Muscle layer of colon (tissue), 2 donors: ENCODE measurements at regions not wholly inside any gene's neighbourhood (a gene's known extent, or its start where the extent isn't known, plus 50 kb on each side); places are given as distances from the start of the nearest gene placed in this dataset.

Experiments used
- H3K27ac ChIP-seq: one replicate; pipeline ENCODE4 v1.7.0; 2013; ENCODE audit warnings: low read depth, mild to moderate bottlenecking, low read length, moderate library complexity
- H3K27me3 ChIP-seq, 2 donors: one replicate each; pipeline ENCODE4 v1.7.0; 2013; ENCODE audit warnings: low read length in 2 of 2, mild to moderate bottlenecking in 2 of 2; ENCODE audit not compliant: insufficient read depth in 2 of 2, control insufficient read depth in 1 of 2
- H3K36me3 ChIP-seq: one replicate; pipeline ENCODE4 v1.7.0; 2013; ENCODE audit warnings: mild to moderate bottlenecking, low read length; ENCODE audit not compliant: insufficient read depth
- H3K4me1 ChIP-seq: one replicate; pipeline ENCODE4 v1.7.0; 2013; ENCODE audit warnings: mild to moderate bottlenecking, low read length; ENCODE audit not compliant: insufficient read depth
- H3K4me3 ChIP-seq, 2 donors: one replicate each; pipeline ENCODE4 v1.7.0; 2013; ENCODE audit warnings: low read length in 2 of 2, low read depth in 1 of 2, mild to moderate bottlenecking in 1 of 2, moderate library complexity in 1 of 2
- H3K9ac ChIP-seq: one replicate; pipeline ENCODE4 v1.7.0; 2013; ENCODE audit warnings: low read length
- H3K9me3 ChIP-seq: one replicate; pipeline ENCODE4 v1.7.0; 2013; ENCODE audit warnings: mild to moderate bottlenecking, low read length
- donor health status: abdominal sarcoma.
- donor health status: Adenocarcinoma of cecum.

DNA sequence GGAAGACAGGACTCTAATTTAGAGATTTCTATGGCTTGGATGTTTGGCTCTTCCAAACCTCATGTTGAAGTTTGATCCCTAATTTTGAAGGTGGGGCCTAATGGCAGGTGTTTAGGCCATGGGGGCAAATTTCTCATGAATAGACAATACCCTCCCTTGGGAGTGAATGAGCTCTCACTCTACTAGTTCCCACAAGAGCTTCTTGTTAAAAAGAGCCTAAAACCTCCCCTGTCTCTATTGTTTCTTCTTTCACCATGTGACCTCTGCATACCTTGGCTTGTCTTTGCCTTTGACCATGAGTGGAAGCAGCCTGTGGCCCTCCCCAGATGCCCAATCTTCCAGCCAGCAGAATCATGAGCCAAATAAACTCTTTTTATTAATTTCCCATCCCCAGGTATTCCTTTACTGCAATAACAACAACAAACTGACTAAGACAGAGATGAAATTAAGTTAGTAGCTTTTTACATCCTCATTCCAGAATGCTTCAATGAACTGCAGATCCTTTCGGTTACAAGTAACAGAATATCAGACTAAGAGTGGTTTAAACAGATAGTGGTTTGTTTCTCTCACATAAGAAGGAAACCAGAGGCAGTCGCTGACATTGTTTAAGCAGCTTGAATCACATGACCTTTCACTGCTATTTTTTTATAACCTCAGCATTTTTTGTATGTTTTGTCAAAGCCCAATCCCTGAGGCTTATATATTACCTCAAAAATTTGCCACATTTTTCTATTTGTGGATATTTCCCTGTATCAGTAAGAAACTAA is 1013.3 kb upstream of the SEMA6D start:
- Histone ChIP-seq H3K4me3 (no peak overlapping the region), H3K27me3 (no peaks in the 10 kb centered on the region), H3K9me3 (no peaks in the 10 kb centered on the region), H3K4me1 (peaks cover 6% of the 10 kb centered on the region), H3K27ac (no peak overlapping the region), H3K9ac (no peak overlapping the region), H3K36me3 (no peaks in the 10 kb centered on the region)

DNA sequence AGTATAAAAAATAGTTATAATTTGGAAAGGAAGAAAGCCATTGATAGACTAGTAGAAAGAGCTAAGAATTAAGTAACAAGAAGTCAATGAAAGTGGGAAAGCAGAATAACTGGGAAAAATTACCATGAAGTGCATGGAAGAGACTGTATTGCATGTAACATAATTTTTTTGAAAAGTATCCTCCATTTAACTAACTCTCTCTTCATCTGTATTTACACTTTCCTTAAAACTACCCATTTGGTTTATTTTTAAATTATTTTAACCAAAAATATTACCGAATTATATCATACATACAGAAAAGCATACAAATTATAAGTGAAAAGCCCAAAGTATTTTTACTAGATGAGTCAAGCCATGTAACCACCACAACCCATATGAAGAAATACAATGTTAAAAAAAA is 1009.9 kb upstream of the SEMA6D start:
- H3K9ac ChIP-seq = no peak overlapping the region
- no peak overlapping the region for H3K4me3 ChIP-seq
- no peaks in the 10 kb centered on the region for H3K36me3 ChIP-seq
- H3K27ac ChIP-seq = no peak overlapping the region
- H3K4me1 ChIP-seq = peaks cover 17% of the 10 kb centered on the region
- H3K27me3 ChIP-seq = no peaks in the 10 kb centered on the region
- no peaks in the 10 kb centered on the region for H3K9me3 ChIP-seq

DNA sequence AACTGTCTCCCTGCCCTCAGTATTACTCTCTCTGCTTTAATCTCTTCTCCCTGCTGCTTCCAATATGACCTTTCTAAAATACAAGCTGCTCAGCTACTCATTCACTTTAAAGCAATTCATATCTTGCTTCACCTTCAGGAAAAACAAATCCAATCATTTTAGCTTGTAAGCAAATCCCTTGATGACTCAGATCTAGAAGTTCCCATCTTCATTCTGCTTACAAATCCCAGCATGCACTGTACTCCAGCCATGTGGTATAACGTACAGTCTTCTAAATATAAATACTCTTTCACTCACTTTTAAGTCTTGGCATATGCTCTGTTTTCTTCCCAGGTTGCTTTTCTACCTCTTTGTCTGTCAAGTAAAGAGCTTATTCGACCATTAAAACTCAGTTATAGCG is 1009.1 kb upstream of the SEMA6D start:
- H3K9me3 ChIP-seq = no peaks in the 10 kb centered on the region
- peaks cover 17% of the 10 kb centered on the region for H3K4me1 ChIP-seq
- no peak overlapping the region for H3K4me3 ChIP-seq
- no peak overlapping the region for H3K9ac ChIP-seq
- no peaks in the 10 kb centered on the region for H3K27me3 ChIP-seq
- no peak overlapping the region for H3K27ac ChIP-seq
- H3K36me3 ChIP-seq = no peaks in the 10 kb centered on the region

- Histone ChIP-seq H3K9me3 (no peaks in the 10 kb centered on the region), H3K4me1 (peaks cover 17% of the 10 kb centered on the region), H3K27me3 (no peaks in the 10 kb centered on the region), H3K4me3 (no peak overlapping the region), H3K9ac (no peak overlapping the region), H3K27ac (no peak overlapping the region), H3K36me3 (no peaks in the 10 kb centered on the region)
Observed at GRCh38 chr15:46709460-46710083, 1007.7 kb upstream of the SEMA6D start.

DNA sequence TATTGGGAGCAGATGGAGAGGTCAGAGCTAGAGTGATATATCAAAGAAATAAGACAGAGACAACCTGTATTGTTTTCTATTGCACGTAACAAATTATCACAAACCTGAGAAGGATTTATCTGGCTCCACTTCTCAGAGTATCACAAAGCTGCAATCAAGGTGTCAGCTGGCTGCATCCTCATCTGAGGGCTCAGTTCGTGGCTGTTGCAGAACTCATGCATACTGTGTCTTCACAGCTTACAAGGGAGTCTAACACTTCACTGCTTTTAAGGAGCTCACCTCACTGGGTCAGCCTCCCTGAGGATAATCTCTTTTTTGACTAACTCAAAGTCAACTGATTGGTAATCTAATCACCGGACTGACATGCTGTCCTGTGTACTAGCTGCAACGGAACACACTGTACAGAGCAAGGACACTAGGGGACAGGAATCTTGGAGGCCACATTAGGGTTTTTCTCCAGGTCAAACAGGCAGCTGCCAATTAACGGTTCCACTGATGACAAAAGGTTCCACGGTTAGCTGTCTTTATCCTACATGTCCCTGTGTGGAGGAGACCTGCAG is 1006.8 kb upstream of the SEMA6D start:
- Histone ChIP-seq H3K4me1 (peaks cover 17% of the 10 kb centered on the region), H3K4me3 (no peak overlapping the region), H3K27me3 (no peaks in the 10 kb centered on the region), H3K27ac (no peak overlapping the region), H3K9me3 (no peaks in the 10 kb centered on the region), H3K36me3 (no peaks in the 10 kb centered on the region), H3K9ac (no peak overlapping the region)

DNA sequence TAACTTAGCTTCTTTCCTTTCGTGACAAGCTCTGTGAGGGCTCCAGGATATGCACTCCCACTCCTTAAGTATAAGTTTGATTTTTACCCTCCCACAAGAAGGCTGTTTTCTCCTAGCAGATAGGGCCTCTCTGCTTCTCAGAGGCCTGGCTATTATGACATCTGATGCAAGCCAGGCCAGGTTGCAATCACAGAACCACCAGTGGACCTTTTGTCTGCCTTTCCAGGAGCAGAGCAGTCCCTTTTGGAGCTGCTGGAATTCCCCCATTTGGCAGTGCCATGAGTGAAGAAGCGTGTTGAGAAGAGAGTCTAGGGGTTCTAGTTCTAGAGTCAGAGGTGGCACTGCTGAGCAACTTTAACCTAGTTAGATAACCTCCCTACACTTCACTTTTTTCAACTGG is 1004.3 kb upstream of the SEMA6D start:
- no peaks in the 10 kb centered on the region for H3K9me3 ChIP-seq
- no peak overlapping the region for H3K4me3 ChIP-seq
- H3K27me3 ChIP-seq = no peaks in the 10 kb centered on the region
- H3K36me3 ChIP-seq = no peaks in the 10 kb centered on the region
- no peak overlapping the region for H3K27ac ChIP-seq
- peaks cover 17% of the 10 kb centered on the region for H3K4me1 ChIP-seq
- H3K9ac ChIP-seq = no peak overlapping the region

- Histone ChIP-seq H3K4me1 (peaks cover 1% of the 10 kb centered on the region), H3K27me3 (no peaks in the 10 kb centered on the region), H3K36me3 (no peaks in the 10 kb centered on the region), H3K27ac (no peak overlapping the region), H3K4me3 (no peak overlapping the region), H3K9ac (no peak overlapping the region), H3K9me3 (no peaks in the 10 kb centered on the region)
Observed at GRCh38 chr15:46714950-46715349, 1002.4 kb upstream of the SEMA6D start.

- no peaks in the 10 kb centered on the region for H3K4me1 ChIP-seq
- no peak overlapping the region for H3K4me3 ChIP-seq
- no peak overlapping the region for H3K27ac ChIP-seq
- no peak overlapping the region for H3K9ac ChIP-seq
- no peaks in the 10 kb centered on the region for H3K36me3 ChIP-seq
- H3K9me3 ChIP-seq = peaks cover 2% of the 10 kb centered on the region
- no peaks in the 10 kb centered on the region for H3K27me3 ChIP-seq
Observed at GRCh38 chr15:46723308-46723707, 994.0 kb upstream of the SEMA6D start.

DNA sequence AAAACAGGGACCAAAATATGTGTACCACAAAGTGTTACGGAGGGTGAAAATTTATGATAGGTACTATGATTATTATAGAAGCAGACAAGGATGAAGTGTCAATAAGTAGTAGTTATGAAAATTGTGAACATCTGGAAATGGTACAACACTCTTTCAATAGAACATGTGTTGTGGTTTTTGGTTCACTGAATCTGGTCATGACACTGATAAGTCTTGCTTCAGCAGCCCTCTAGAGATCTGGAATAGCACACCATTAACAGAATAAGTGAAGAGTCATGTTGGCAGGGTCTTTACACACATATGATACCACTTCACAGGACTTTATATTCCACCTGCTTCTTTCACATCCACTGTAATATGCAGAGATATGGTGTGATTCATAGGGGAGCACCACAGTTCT is 985.2 kb upstream of the SEMA6D start:
- Histone ChIP-seq H3K4me3 (no peak overlapping the region), H3K27ac (no peak overlapping the region), H3K36me3 (no peaks in the 10 kb centered on the region), H3K9me3 (peaks cover 8% of the 10 kb centered on the region), H3K9ac (no peak overlapping the region), H3K27me3 (no peaks in the 10 kb centered on the region), H3K4me1 (peaks cover 3% of the 10 kb centered on the region)

DNA sequence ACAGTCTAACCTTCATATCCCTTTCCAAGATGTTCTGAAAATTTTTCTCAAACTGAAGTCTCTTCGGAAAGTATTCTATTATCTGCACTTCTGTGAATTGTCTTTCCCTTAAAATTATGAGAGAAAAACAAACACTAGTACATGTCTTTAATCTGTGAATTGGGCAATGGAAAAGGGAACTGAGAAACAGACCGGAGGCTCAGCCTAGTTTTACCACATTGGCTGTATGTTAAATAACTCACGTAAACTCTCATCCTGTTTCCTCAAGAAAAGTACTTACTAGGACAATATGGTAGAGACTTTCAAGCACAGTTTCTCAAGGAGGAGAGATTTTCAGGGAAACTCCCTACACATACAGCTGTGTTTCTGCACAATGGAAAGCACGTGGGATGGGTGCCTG is 982.2 kb upstream of the SEMA6D start:
- H3K9me3 ChIP-seq = no peaks in the 10 kb centered on the region
- no peak overlapping the region for H3K4me3 ChIP-seq
- H3K4me1 ChIP-seq = peaks cover 3% of the 10 kb centered on the region
- no peak overlapping the region for H3K27ac ChIP-seq
- H3K27me3 ChIP-seq = no peaks in the 10 kb centered on the region
- no peaks in the 10 kb centered on the region for H3K36me3 ChIP-seq
- H3K9ac ChIP-seq = no peak overlapping the region

- Histone ChIP-seq H3K27me3 (no peaks in the 10 kb centered on the region), H3K36me3 (no peaks in the 10 kb centered on the region), H3K9ac (no peak overlapping the region), H3K4me3 (no peak overlapping the region), H3K27ac (no peak overlapping the region), H3K9me3 (no peaks in the 10 kb centered on the region), H3K4me1 (no peaks in the 10 kb centered on the region)
Observed at GRCh38 chr15:46751303-46751702, 966.0 kb upstream of the SEMA6D start.

GRCh38 chr15:46753946-46754345 is 963.4 kb upstream of the SEMA6D start:
- Histone ChIP-seq H3K27ac (no peak overlapping the region), H3K9ac (no peak overlapping the region)

More at GRCh38 chr15:46753946-46754345, 963.4 kb upstream of the SEMA6D start:
- Histone ChIP-seq H3K4me3 (no peak overlapping the region), H3K36me3 (no peaks in the 10 kb centered on the region), H3K4me1 (no peaks in the 10 kb centered on the region), H3K9me3 (no peaks in the 10 kb centered on the region), H3K27me3 (no peaks in the 10 kb centered on the region)
